ENCODE measurements at regions not wholly inside any gene's neighbourhood (a gene's known extent, or its start where the extent isn't known, plus 50 kb on each side); places are given as distances from the start of the nearest gene placed in this dataset.
"Not testable (repeated sequence)": the region's sequence is repeated elsewhere in the genome, so short reads cannot be mapped to it uniquely, and the experiment has no call there.

- no peak for DNase-seq (ENCODE audit: extremely low spot score)
These were observed 176.8 kb upstream of the PCDH20 start for GRCh38 chr13:61592489-61592888.

GRCh38 chr13:61575973-61576372 lies 160.3 kb upstream of the PCDH20 start:
- H3K4me3 ChIP-seq (ENCODE audit: low read depth, low read length) = no peak overlapping the region
- no peaks in the 10 kb centered on the region for H3K36me3 ChIP-seq (ENCODE audit: insufficient read depth)
- DNase-seq (ENCODE audit: extremely low spot score) = no peak
- WGBS = 61% methylated on average over 1 of the region's 1 CpG
- H3K27ac ChIP-seq (ENCODE audit: low read depth) = no peak overlapping the region
- H3K4me1 ChIP-seq (ENCODE audit: insufficient read depth) = no peaks in the 10 kb centered on the region

More at GRCh38 chr13:61592489-61592888, 176.8 kb upstream of the PCDH20 start:
- Histone ChIP-seq H3K36me3 (ENCODE audit: insufficient read depth) (no peaks in the 10 kb centered on the region), H3K27ac (ENCODE audit: low read depth) (no peak overlapping the region), H3K4me3 (ENCODE audit: low read depth, low read length) (no peak overlapping the region), H3K4me1 (ENCODE audit: insufficient read depth) (no peaks in the 10 kb centered on the region)
- 22% methylated on average over 2 of the region's 2 CpGs for WGBS

GRCh38 chr13:61563645-61564044 lies 148.0 kb upstream of the PCDH20 start:
- Histone ChIP-seq H3K4me1 (ENCODE audit: insufficient read depth) (no peaks in the 10 kb centered on the region), H3K4me3 (ENCODE audit: low read depth, low read length) (no peak overlapping the region), H3K27ac (ENCODE audit: low read depth) (no peak overlapping the region), H3K36me3 (ENCODE audit: insufficient read depth) (no peaks in the 10 kb centered on the region)
- no peak for DNase-seq (ENCODE audit: extremely low spot score)
- WGBS = 25% methylated on average over 1 of the region's 1 CpG

GRCh38 chr13:61546911-61547310 lies 131.3 kb upstream of the PCDH20 start:
- Histone ChIP-seq H3K27ac (ENCODE audit: low read depth) (no peak overlapping the region), H3K4me3 (ENCODE audit: low read depth, low read length) (no peak overlapping the region), H3K36me3 (ENCODE audit: insufficient read depth) (no peaks in the 10 kb centered on the region), H3K4me1 (ENCODE audit: insufficient read depth) (no peaks in the 10 kb centered on the region)
- WGBS = 91% methylated on average over 6 of the region's 6 CpGs
- no peak for DNase-seq (ENCODE audit: extremely low spot score)

GRCh38 chr13:61546413-61546812 lies 130.8 kb upstream of the PCDH20 start:
- no peak for DNase-seq (ENCODE audit: extremely low spot score)
- H3K4me3 ChIP-seq (ENCODE audit: low read depth, low read length) = no peak overlapping the region
- no peaks in the 10 kb centered on the region for H3K36me3 ChIP-seq (ENCODE audit: insufficient read depth)
- H3K27ac ChIP-seq (ENCODE audit: low read depth) = no peak overlapping the region
- no peaks in the 10 kb centered on the region for H3K4me1 ChIP-seq (ENCODE audit: insufficient read depth)
- WGBS = 41% methylated on average over 4 of the region's 4 CpGs

GRCh38 chr13:61536433-61536832 lies 120.8 kb upstream of the PCDH20 start:
- Histone ChIP-seq H3K4me1 (ENCODE audit: insufficient read depth) (no peaks in the 10 kb centered on the region), H3K27ac (ENCODE audit: low read depth) (no peak overlapping the region), H3K4me3 (ENCODE audit: low read depth, low read length) (no peak overlapping the region), H3K36me3 (ENCODE audit: insufficient read depth) (no peaks in the 10 kb centered on the region)
- 54% methylated on average over 1 of the region's 1 CpG for WGBS
- no peak for DNase-seq (ENCODE audit: extremely low spot score)

GRCh38 chr13:61531383-61532065 lies 115.9 kb upstream of the PCDH20 start:
- no peak for DNase-seq (ENCODE audit: extremely low spot score)
- no peaks in the 10 kb centered on the region for H3K36me3 ChIP-seq (ENCODE audit: insufficient read depth)
- H3K27ac ChIP-seq (ENCODE audit: low read depth) = no peak overlapping the region
- no peak overlapping the region for H3K4me3 ChIP-seq (ENCODE audit: low read depth, low read length)
- WGBS = 76% methylated on average over 10 of the region's 10 CpGs
- H3K4me1 ChIP-seq (ENCODE audit: insufficient read depth) = no peaks in the 10 kb centered on the region

- not testable (repeated sequence) for H3K36me3 ChIP-seq (ENCODE audit: insufficient read depth); DNase-seq (ENCODE audit: extremely low spot score); H3K4me1 ChIP-seq (ENCODE audit: insufficient read depth); H3K27ac ChIP-seq (ENCODE audit: low read depth); H3K4me3 ChIP-seq (ENCODE audit: low read depth, low read length)
- 78% methylated on average over 5 of the region's 5 CpGs for WGBS
These were observed 103.6 kb upstream of the PCDH20 start for GRCh38 chr13:61519214-61519613.

- Histone ChIP-seq H3K27ac (ENCODE audit: low read depth) (no peak overlapping the region), H3K4me1 (ENCODE audit: insufficient read depth) (no peaks in the 10 kb centered on the region), H3K36me3 (ENCODE audit: insufficient read depth) (no peaks in the 10 kb centered on the region), H3K4me3 (ENCODE audit: low read depth, low read length) (no peak overlapping the region)
- WGBS = 85% methylated on average over 2 of the region's 2 CpGs
- DNase-seq (ENCODE audit: extremely low spot score) = no peak
These were observed 93.3 kb upstream of the PCDH20 start for GRCh38 chr13:61508936-61509335.

- WGBS = 10% methylated on average over 1 of the region's 1 CpG
These were observed 84.5 kb upstream of the PCDH20 start for GRCh38 chr13:61500176-61500575.

GRCh38 chr13:61495648-61496047 lies 80.0 kb upstream of the PCDH20 start:
- H3K4me3 ChIP-seq (ENCODE audit: low read depth, low read length) = no peak overlapping the region
- no peaks in the 10 kb centered on the region for H3K36me3 ChIP-seq (ENCODE audit: insufficient read depth)
- WGBS = 90% methylated on average over 2 of the region's 2 CpGs
- DNase-seq (ENCODE audit: extremely low spot score) = no peak
- H3K4me1 ChIP-seq (ENCODE audit: insufficient read depth) = no peaks in the 10 kb centered on the region
- no peak overlapping the region for H3K27ac ChIP-seq (ENCODE audit: low read depth)

More at GRCh38 chr13:61500176-61500575, 84.5 kb upstream of the PCDH20 start:
- Histone ChIP-seq H3K27ac (ENCODE audit: low read depth) (no peak overlapping the region), H3K4me1 (ENCODE audit: insufficient read depth) (no peaks in the 10 kb centered on the region), H3K4me3 (ENCODE audit: low read depth, low read length) (no peak overlapping the region), H3K36me3 (ENCODE audit: insufficient read depth) (no peaks in the 10 kb centered on the region)
- no peak for DNase-seq (ENCODE audit: extremely low spot score)

GRCh38 chr13:61493556-61493955 lies 77.9 kb upstream of the PCDH20 start:
- H3K36me3 ChIP-seq (ENCODE audit: insufficient read depth); DNase-seq (ENCODE audit: extremely low spot score); H3K4me1 ChIP-seq (ENCODE audit: insufficient read depth); H3K4me3 ChIP-seq (ENCODE audit: low read depth, low read length); H3K27ac ChIP-seq (ENCODE audit: low read depth): not testable (repeated sequence)
- whole genome bisulfite sequencing = 95% methylated on average over 15 of the region's 15 CpGs

- WGBS = 90% methylated on average over 6 of the region's 6 CpGs
- Histone ChIP-seq H3K4me3 (ENCODE audit: low read depth, low read length) (no peak overlapping the region), H3K27ac (ENCODE audit: low read depth) (no peak overlapping the region), H3K4me1 (ENCODE audit: insufficient read depth) (no peaks in the 10 kb centered on the region), H3K36me3 (ENCODE audit: insufficient read depth) (no peaks in the 10 kb centered on the region)
- no peak for DNase-seq (ENCODE audit: extremely low spot score)
These were observed 70.8 kb upstream of the PCDH20 start for GRCh38 chr13:61486496-61486895.

GRCh38 chr13:61485128-61485765 lies 69.6 kb upstream of the PCDH20 start:
- Histone ChIP-seq H3K4me3 (ENCODE audit: low read depth, low read length) (no peak overlapping the region), H3K4me1 (ENCODE audit: insufficient read depth) (no peaks in the 10 kb centered on the region), H3K36me3 (ENCODE audit: insufficient read depth) (no peaks in the 10 kb centered on the region), H3K27ac (ENCODE audit: low read depth) (no peak overlapping the region)
- 85% methylated on average over 2 of the region's 2 CpGs for WGBS
- DNase-seq (ENCODE audit: extremely low spot score) = no peak
